Glutamatergic neuron (in vitro differentiated cells): ENCODE measurements at regions not wholly inside any gene's neighbourhood (a gene's known extent, or its start where the extent isn't known, plus 50 kb on each side); places are given as distances from the start of the nearest gene placed in this dataset.

ENCODE experiments used
- DNase-seq: peaks from one replicate; pipeline ENCODE4 v3.0.0; 2022
- H3K27ac Mint-ChIP-seq: one replicate; pipeline ENCODE4 v1.8.0; 2020; ENCODE audit warnings: mild to moderate bottlenecking, mixed read lengths, inconsistent platforms; ENCODE audit not compliant: unreplicated experiment
- H3K27me3 Mint-ChIP-seq: one replicate; pipeline ENCODE4 v1.8.0; 2020; ENCODE audit warnings: mild to moderate bottlenecking, moderate library complexity, mixed read lengths, inconsistent platforms; ENCODE audit not compliant: unreplicated experiment
- H3K36me3 Mint-ChIP-seq: one replicate; pipeline ENCODE4 v1.8.0; 2020; ENCODE audit warnings: mild to moderate bottlenecking, mixed read lengths, inconsistent platforms; ENCODE audit not compliant: unreplicated experiment
- H3K4me1 Mint-ChIP-seq: one replicate; pipeline ENCODE4 v1.8.0; 2020; ENCODE audit warnings: mild to moderate bottlenecking, low read depth, mixed read lengths, inconsistent platforms; ENCODE audit not compliant: unreplicated experiment
- H3K4me3 Mint-ChIP-seq: one replicate; pipeline ENCODE4 v1.8.0; 2020; ENCODE audit warnings: mild to moderate bottlenecking, mixed read lengths, inconsistent platforms; ENCODE audit not compliant: unreplicated experiment
- H3K9me3 Mint-ChIP-seq: one replicate; pipeline ENCODE4 v1.8.0; 2020; ENCODE audit warnings: mild to moderate bottlenecking, moderate library complexity, mixed read lengths, inconsistent platforms; ENCODE audit not compliant: unreplicated experiment
- TF ChIP-seq, protein P1 (sequence below): fragments of 200-600 bp; sonication (generic); IDR thresholded peaks from one replicate; pipeline ENCODE4 v1.5.0; 2021; ENCODE audit not compliant: partially characterized antibody, unreplicated experiment

GRCh38 chr12:124385219-124385969 lies 90.5 kb downstream of the RFLNA start:
- Mint-ChIP-seq H3K4me3 (no peak overlapping the region), H3K27ac (no peak overlapping the region), H3K4me1 (peaks cover 15% of the 10 kb centered on the region), H3K9me3 (peaks cover 8% of the 10 kb centered on the region), H3K36me3 (no peaks in the 10 kb centered on the region), H3K27me3 (peaks cover 8% of the 10 kb centered on the region)
- TF ChIP-seq, protein P1, sequence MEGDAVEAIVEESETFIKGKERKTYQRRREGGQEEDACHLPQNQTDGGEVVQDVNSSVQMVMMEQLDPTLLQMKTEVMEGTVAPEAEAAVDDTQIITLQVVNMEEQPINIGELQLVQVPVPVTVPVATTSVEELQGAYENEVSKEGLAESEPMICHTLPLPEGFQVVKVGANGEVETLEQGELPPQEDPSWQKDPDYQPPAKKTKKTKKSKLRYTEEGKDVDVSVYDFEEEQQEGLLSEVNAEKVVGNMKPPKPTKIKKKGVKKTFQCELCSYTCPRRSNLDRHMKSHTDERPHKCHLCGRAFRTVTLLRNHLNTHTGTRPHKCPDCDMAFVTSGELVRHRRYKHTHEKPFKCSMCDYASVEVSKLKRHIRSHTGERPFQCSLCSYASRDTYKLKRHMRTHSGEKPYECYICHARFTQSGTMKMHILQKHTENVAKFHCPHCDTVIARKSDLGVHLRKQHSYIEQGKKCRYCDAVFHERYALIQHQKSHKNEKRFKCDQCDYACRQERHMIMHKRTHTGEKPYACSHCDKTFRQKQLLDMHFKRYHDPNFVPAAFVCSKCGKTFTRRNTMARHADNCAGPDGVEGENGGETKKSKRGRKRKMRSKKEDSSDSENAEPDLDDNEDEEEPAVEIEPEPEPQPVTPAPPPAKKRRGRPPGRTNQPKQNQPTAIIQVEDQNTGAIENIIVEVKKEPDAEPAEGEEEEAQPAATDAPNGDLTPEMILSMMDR: no peak
- no peak for DNase-seq

DNA sequence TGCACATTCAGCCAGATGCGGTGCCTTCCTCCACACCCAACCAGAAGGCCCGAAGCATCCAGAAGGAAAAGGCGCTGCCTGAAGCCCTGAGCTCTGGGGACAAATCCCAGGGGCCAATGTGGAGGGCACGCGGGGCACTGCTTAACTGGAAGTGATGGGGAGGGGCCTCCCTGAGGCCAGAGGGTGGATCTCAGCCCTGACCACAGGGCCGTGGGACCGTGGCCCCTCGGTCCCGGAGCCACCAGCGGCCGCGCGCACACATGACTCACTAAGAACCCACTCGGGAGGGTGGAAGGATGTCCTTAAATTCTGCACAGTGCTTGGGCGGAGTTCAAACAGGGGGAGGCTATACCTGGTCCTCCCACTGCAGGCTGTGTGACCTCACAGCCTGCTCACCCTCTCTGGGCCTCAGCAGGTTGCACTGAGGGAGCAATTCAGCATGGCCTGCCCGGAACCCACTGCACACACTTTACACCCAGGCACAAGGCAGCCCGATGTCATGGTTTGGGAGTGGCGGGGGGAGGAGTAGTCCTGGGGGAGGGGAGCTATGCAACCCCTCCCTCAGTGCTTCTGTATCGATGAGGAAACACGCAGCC lies 89.5 kb downstream of the RFLNA start:
- TF ChIP-seq, protein P1: no peak
- peaks cover 3% of the 10 kb centered on the region for H3K9me3 Mint-ChIP-seq
- no peak overlapping the region for H3K27ac Mint-ChIP-seq
- peaks cover 15% of the 10 kb centered on the region for H3K4me1 Mint-ChIP-seq
- peak; percentile 70 for DNase-seq
- H3K27me3 Mint-ChIP-seq: peaks cover 5% of the 10 kb centered on the region
- no peaks in the 10 kb centered on the region for H3K36me3 Mint-ChIP-seq
- H3K4me3 Mint-ChIP-seq: no peak overlapping the region

DNA sequence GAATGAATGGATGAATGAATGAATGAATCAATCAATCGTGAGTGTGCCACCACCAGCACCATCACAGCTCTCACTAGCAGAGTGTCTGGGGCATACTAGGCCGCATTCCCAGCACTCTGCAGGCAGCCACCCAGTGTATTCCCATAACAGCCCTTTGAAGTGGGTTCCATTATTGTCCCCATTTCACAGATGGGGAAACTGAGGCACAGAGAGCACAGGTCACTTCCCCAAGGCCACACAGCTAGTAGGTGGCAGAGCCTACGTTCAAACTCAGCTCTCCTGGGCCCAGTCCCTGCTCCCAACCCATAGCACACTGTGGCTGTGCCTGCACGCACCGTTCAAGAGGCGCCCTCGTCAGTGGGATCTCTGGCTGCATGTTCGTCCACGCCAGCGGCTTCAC lies 88.1 kb downstream of the RFLNA start:
- Mint-ChIP-seq H3K36me3 (no peaks in the 10 kb centered on the region), H3K9me3 (peaks cover 8% of the 10 kb centered on the region), H3K27me3 (peaks cover 5% of the 10 kb centered on the region), H3K4me3 (no peak overlapping the region), H3K27ac (no peak overlapping the region), H3K4me1 (peaks cover 17% of the 10 kb centered on the region)
- no peak for DNase-seq
- TF ChIP-seq, protein P1: no peak

DNA sequence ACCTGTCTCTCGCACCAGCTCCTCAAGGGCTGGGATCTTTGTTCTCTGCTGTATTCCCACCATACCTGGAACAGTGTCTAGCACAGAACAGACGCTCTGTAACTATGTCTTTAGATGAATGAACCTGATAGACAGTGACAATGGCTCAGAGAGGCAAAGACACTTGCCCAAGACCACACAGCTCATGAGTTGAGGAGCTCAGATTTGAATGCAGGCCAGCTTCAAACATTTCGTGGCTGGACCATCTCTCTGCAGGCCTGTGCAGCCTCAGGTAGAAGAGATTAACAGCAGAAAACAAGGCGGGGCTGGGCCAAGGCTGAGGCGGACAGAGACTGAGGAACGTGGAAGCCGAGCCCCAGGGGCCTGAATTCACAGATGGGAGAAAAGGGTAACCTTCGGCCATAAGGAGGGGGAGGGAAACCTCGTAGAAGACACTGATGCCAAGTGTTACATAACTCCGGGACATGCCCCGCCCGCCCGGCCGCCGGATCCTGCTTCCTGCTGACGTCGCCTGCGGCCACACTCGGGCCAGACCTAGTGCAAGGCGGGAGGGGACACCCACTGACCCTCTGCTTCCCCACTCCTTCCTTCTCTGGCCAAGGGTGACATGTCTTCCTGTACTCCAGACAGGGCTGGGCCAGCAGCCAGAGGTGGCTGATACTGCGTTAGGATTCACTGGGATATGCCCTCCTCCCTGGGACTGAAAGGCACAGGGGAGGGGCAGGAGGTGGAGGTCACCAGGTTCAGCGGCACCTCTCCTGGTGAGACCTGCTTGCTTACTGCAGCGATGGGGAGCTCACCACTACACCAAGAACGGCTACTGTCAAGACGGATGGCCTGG lies 86.8 kb downstream of the RFLNA start:
- Mint-ChIP-seq H3K4me1 (peaks cover 19% of the 10 kb centered on the region), H3K9me3 (peaks cover 15% of the 10 kb centered on the region), H3K4me3 (no peak overlapping the region), H3K36me3 (no peaks in the 10 kb centered on the region), H3K27me3 (peaks cover 11% of the 10 kb centered on the region), H3K27ac (peak overlapping the region; percentile 59)
- no peak for DNase-seq
- TF ChIP-seq, protein P1: no peak
